ENCODE measurements at regions not wholly inside any gene's neighbourhood (a gene's known extent, or its start where the extent isn't known, plus 50 kb on each side); places are given as distances from the start of the nearest gene placed in this dataset.

DNA sequence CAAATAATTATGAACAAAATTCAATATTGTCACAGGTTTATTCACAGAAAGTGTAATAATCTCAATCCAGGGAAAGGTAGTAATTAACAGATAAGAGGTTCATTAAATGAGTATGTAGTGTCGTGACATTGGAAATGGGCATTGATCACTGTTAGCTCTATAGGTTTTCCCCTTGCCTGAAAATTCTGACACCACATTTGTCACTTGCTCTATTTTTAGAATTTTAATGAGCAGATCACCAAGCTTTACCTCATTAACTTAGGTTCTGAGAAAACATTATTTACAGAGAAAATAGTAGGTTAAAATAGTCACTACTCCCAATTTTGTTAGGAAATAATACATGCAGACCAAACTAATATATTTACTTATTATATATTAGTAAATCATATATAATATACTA is 344.0 kb downstream of the DSC3 start:
- TF ChIP-seq, protein P1, sequence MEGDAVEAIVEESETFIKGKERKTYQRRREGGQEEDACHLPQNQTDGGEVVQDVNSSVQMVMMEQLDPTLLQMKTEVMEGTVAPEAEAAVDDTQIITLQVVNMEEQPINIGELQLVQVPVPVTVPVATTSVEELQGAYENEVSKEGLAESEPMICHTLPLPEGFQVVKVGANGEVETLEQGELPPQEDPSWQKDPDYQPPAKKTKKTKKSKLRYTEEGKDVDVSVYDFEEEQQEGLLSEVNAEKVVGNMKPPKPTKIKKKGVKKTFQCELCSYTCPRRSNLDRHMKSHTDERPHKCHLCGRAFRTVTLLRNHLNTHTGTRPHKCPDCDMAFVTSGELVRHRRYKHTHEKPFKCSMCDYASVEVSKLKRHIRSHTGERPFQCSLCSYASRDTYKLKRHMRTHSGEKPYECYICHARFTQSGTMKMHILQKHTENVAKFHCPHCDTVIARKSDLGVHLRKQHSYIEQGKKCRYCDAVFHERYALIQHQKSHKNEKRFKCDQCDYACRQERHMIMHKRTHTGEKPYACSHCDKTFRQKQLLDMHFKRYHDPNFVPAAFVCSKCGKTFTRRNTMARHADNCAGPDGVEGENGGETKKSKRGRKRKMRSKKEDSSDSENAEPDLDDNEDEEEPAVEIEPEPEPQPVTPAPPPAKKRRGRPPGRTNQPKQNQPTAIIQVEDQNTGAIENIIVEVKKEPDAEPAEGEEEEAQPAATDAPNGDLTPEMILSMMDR (IDR thresholded peaks at IDR 0.05; ENCODE audit: borderline replicate concordance, extremely low read depth, insufficient read depth) = no peak
- Histone ChIP-seq H3K4me1 (ENCODE audit: control insufficient read depth in 2 of 3, insufficient read depth in 2 of 3, low read depth in 1 of 3, low read length in 3 of 3) (no peaks in the 10 kb centered on the region), H3K36me3 (ENCODE audit: control insufficient read depth in 2 of 3, insufficient read depth in 3 of 3, low read length in 3 of 3) (no peaks in the 10 kb centered on the region), H3K9me3 (ENCODE audit: control insufficient read depth in 2 of 3, insufficient read depth in 1 of 3, low read length in 3 of 3) (no peaks in the 10 kb centered on the region), H3K27me3 (ENCODE audit: control insufficient read depth, insufficient read depth, low read length) (no peaks in the 10 kb centered on the region), H3K27ac (ENCODE audit: low read depth in 2 of 2, low read length in 2 of 2) (no peak overlapping the region), H3K9ac (ENCODE audit: low read length in 3 of 3) (no peak overlapping the region), H3K4me3 (ENCODE audit: low read length in 3 of 3) (no peak overlapping the region)
- DNase-seq (no peak), FAIRE-seq (no peak)
- intact Hi-C loops (cut with DNase I) = no loop called here

DNA sequence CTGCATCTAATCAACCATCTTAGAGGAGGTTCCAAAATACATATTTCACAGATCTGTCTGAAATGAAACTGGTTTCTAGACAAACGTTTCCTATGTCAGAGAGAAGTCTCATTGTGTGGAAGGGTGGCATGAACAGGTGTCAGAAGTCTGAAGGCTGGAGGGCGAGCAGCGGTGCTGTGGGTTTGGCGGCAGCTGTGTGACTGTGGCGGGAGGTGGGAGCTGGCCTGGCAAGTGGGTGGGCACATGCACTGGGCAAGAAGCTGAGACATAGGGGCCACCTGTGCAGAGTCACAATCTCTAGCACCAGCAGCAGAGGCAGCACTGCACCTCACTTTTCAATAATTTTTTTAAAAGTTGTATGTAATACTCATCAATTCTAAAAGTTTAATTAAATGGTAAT is 346.3 kb downstream of the DSC3 start:
- H3K9ac ChIP-seq (ENCODE audit: low read length in 3 of 3) = no peak overlapping the region
- intact Hi-C loops (cut with DNase I) = no loop called here
- TF ChIP-seq, protein P1 (IDR thresholded peaks at IDR 0.05; ENCODE audit: borderline replicate concordance, extremely low read depth, insufficient read depth) = no peak

DNA sequence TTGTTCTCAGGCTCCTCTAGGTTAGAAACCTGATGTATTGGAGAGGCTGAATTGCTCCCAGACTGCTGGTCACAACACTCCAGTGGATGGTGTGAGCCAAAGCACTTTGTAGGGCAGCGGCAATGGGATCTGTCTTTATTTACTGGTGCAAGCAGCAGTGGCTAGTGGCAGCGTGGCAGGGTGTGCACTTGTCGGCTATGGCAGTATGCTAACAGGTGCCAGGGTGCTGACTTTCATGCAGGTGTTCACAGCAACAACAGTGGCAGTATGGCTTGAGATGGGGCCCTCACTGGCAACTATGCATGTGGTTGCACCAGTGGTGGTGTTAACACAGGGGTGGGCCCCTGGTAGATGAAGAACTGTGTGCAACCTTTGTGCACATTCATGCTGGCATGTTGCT is 347.8 kb downstream of the DSC3 start:
- Histone ChIP-seq H3K9ac (ENCODE audit: low read length in 3 of 3) (no peak overlapping the region), H3K27ac (ENCODE audit: low read depth in 2 of 2, low read length in 2 of 2) (no peak overlapping the region), H3K4me1 (ENCODE audit: control insufficient read depth in 2 of 3, insufficient read depth in 2 of 3, low read depth in 1 of 3, low read length in 3 of 3) (no peaks in the 10 kb centered on the region), H3K4me3 (ENCODE audit: low read length in 3 of 3) (no peak overlapping the region), H3K27me3 (ENCODE audit: control insufficient read depth, insufficient read depth, low read length) (no peaks in the 10 kb centered on the region), H3K9me3 (ENCODE audit: control insufficient read depth in 2 of 3, insufficient read depth in 1 of 3, low read length in 3 of 3) (no peaks in the 10 kb centered on the region), H3K36me3 (ENCODE audit: control insufficient read depth in 2 of 3, insufficient read depth in 3 of 3, low read length in 3 of 3) (no peaks in the 10 kb centered on the region)
- no peak for FAIRE-seq
- DNase-seq = peak in 1 of 5 donors; percentile 35
- TF ChIP-seq, protein P1 (IDR thresholded peaks at IDR 0.05; ENCODE audit: borderline replicate concordance, extremely low read depth, insufficient read depth) = no peak
- intact Hi-C loops (cut with DNase I) = no loop called here

More for the DNA sequence above, 346.3 kb downstream of the DSC3 start:
- H3K27ac ChIP-seq (ENCODE audit: low read depth in 2 of 2, low read length in 2 of 2) = no peak overlapping the region
- no peaks in the 10 kb centered on the region for H3K36me3 ChIP-seq (ENCODE audit: control insufficient read depth in 2 of 3, insufficient read depth in 3 of 3, low read length in 3 of 3)
- H3K27me3 ChIP-seq (ENCODE audit: control insufficient read depth, insufficient read depth, low read length) = no peaks in the 10 kb centered on the region
- FAIRE-seq (no peak), DNase-seq (peak in 1 of 5 donors; percentile 22)
- H3K9me3 ChIP-seq (ENCODE audit: control insufficient read depth in 2 of 3, insufficient read depth in 1 of 3, low read length in 3 of 3) = no peaks in the 10 kb centered on the region
- H3K4me1 ChIP-seq (ENCODE audit: control insufficient read depth in 2 of 3, insufficient read depth in 2 of 3, low read depth in 1 of 3, low read length in 3 of 3) = no peaks in the 10 kb centered on the region
- no peak overlapping the region for H3K4me3 ChIP-seq (ENCODE audit: low read length in 3 of 3)

DNA sequence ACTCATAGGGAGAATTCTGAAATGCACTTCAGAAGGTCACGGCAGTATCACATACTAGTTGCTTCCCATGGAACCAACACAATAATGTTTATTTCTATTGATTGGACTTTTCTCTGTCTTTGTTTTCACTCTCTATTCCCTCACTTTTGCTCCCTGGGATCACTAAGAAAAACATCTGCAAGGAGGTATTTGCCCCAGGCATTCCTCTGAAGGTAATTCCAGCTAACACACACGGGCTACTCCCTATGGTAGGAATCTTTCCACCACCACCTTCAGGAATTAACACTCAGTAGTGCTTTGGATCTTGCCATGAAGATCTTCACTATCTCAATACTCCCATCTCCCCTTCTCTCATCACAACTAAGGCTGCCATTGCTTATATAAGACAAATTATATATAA is 353.3 kb downstream of the DSC3 start:
- TF ChIP-seq, protein P1 (IDR thresholded peaks at IDR 0.05; ENCODE audit: borderline replicate concordance, extremely low read depth, insufficient read depth) = no peak
- no peak overlapping the region for H3K4me3 ChIP-seq (ENCODE audit: low read length in 3 of 3)
- H3K27me3 ChIP-seq (ENCODE audit: control insufficient read depth, insufficient read depth, low read length) = no peaks in the 10 kb centered on the region
- no peaks in the 10 kb centered on the region for H3K36me3 ChIP-seq (ENCODE audit: control insufficient read depth in 2 of 3, insufficient read depth in 3 of 3, low read length in 3 of 3)
- no peak overlapping the region for H3K27ac ChIP-seq (ENCODE audit: low read depth in 2 of 2, low read length in 2 of 2)
- H3K4me1 ChIP-seq (ENCODE audit: control insufficient read depth in 2 of 3, insufficient read depth in 2 of 3, low read depth in 1 of 3, low read length in 3 of 3) = no peaks in the 10 kb centered on the region
- no peak for DNase-seq
- intact Hi-C loops (cut with DNase I) = no loop called here
- FAIRE-seq = no peak
- H3K9me3 ChIP-seq (ENCODE audit: control insufficient read depth in 2 of 3, insufficient read depth in 1 of 3, low read length in 3 of 3) = no peaks in the 10 kb centered on the region
- H3K9ac ChIP-seq (ENCODE audit: low read length in 3 of 3) = no peak overlapping the region
